Breast epithelium (tissue), 3 donors: ENCODE measurements at regions not wholly inside any gene's neighbourhood (a gene's known extent, or its start where the extent isn't known, plus 50 kb on each side); places are given as distances from the start of the nearest gene placed in this dataset.

Experiments used
- CTCF ChIP-seq, 3 donors: fragments of 450-650 bp; IDR thresholded peaks; one replicate each; pipeline ENCODE4 v1.5.1; 2016 to 2017; ENCODE audit warnings: antibody characterized with exemption in 3 of 3, mild to moderate bottlenecking in 3 of 3, moderate library complexity in 3 of 3
- POLR2A ChIP-seq: fragments of 450-650 bp; IDR thresholded peaks from one replicate; pipeline ENCODE4 v1.6.1; 2016; ENCODE audit warnings: antibody characterized with exemption, mild to moderate bottlenecking, moderate library complexity

GRCh38 chr1:87810166-87810565 lies 481.5 kb downstream of the LMO4 start:
- TF ChIP-seq CTCF (IDR thresholded peaks at IDR 0.05) (no peak), POLR2A (no peak)
